HepG2 (cell line): ENCODE measurements at regions not wholly inside any gene's neighbourhood (a gene's known extent, or its start where the extent isn't known, plus 50 kb on each side); places are given as distances from the start of the nearest gene placed in this dataset.

ENCODE experiments used
- ASH2L ChIP-seq: fragments of 300-600, 200-600 bp; sonication (generic); IDR thresholded peaks from 2 replicates; pipeline ENCODE4 v1.7.0; 2017; ENCODE audit warnings: low read depth, mild to moderate bottlenecking, moderate library complexity, mixed read lengths, low read length; ENCODE audit not compliant: insufficient read length
- CEBPZ ChIP-seq: IDR thresholded peaks from 2 replicates; pipeline ENCODE4 v1.6.1; 2012; ENCODE audit warnings: low read length, improper control_type of control experiment
- FUBP1 ChIP-seq: sonication (generic); formaldehyde crosslinking; IDR thresholded peaks from 2 replicates; pipeline ENCODE4 v1.5.1; 2020; ENCODE audit warnings: missing genetic modification reagents, mild to moderate bottlenecking, borderline replicate concordance
- JUNB ChIP-seq: sonication (generic); formaldehyde crosslinking; IDR thresholded peaks from 2 replicates; pipeline ENCODE4 v1.8.0; 2022; ENCODE audit warnings: missing genetic modification reagents, mild to moderate bottlenecking, borderline replicate concordance
- KLF6 ChIP-seq: IDR thresholded peaks from 2 replicates; pipeline ENCODE4 v1.8.0; 2016; ENCODE audit warnings: missing biosample characterization, missing genetic modification reagents
- MAFG ChIP-seq: sonication (generic); formaldehyde crosslinking; IDR thresholded peaks from 2 replicates; pipeline ENCODE4 v1.5.1; 2020; ENCODE audit warnings: mild to moderate bottlenecking, missing genetic modification reagents
- MED1 ChIP-seq: sonication (generic); formaldehyde crosslinking; IDR thresholded peaks from 2 replicates; pipeline ENCODE4 v1.4.0; 2020; ENCODE audit warnings: missing genetic modification reagents
- MED13 ChIP-seq: sonication (generic); formaldehyde crosslinking; IDR thresholded peaks from 2 replicates; pipeline ENCODE4 v1.5.0; 2020; ENCODE audit warnings: missing genetic modification reagents
- NR2F6 ChIP-seq, 2 experiments: IDR thresholded peaks; 2 replicates each; pipeline ENCODE4 v1.6.1; 2016; ENCODE audit warnings: antibody characterized with exemption in 1 of 2, mild to moderate bottlenecking in 1 of 2
- PBX3 ChIP-seq: sonication (generic); formaldehyde crosslinking; IDR thresholded peaks from 2 replicates; pipeline ENCODE4 v1.8.1; 2023; ENCODE audit warnings: missing genetic modification reagents, inconsistent platforms, borderline replicate concordance
- PRDM10 ChIP-seq: sonication (generic); formaldehyde crosslinking; IDR thresholded peaks from 2 replicates; pipeline ENCODE4 v1.4.0; 2020; ENCODE audit warnings: low read depth, missing genetic modification reagents
- SALL2 ChIP-seq: sonication (generic); formaldehyde crosslinking; IDR thresholded peaks from 2 replicates; pipeline ENCODE4 v1.8.1; 2023; ENCODE audit warnings: mild to moderate bottlenecking, missing genetic modification reagents, inconsistent platforms
- SUZ12 ChIP-seq: fragments of 150-350 bp; IDR thresholded peaks from 2 replicates; pipeline ENCODE4 v1.6.1; 2014; ENCODE audit warnings: low read depth, low read length
- ZNF326 ChIP-seq: sonication (generic); formaldehyde crosslinking; IDR thresholded peaks from 2 replicates; pipeline ENCODE4 v1.4.0; 2020; ENCODE audit warnings: missing genetic modification reagents, borderline replicate concordance

- TF ChIP-seq MAFG (CRISPR knock-in tag) (no peak), PBX3 (no peak), KLF6 (CRISPR knock-in tag) (peak; percentile 77; the same call in 1 of the 2 replicates), SUZ12 (no peak), NR2F6 (IDR thresholded peaks at IDR 0.05) (no peak; the same call in 1 of the 2 replicates), NR2F6 (CRISPR knock-in tag; IDR thresholded peaks at IDR 0.05) (0 out of 2 replicates have a peak, but pooled peaks have one; percentile 15), ZNF326 (CRISPR knock-in tag) (no peak), JUNB (CRISPR knock-in tag) (0 out of 2 replicates have a peak, but pooled peaks have one; percentile 35), MED1 (CRISPR knock-in tag) (peak; percentile 72; the same call in 1 of the 2 replicates), ASH2L (peak; percentile 42), SALL2 (CRISPR knock-in tag) (no peak), CEBPZ (no peak), FUBP1 (CRISPR knock-in tag) (no peak), MED13 (CRISPR knock-in tag) (no peak), PRDM10 (CRISPR knock-in tag) (peak; percentile 46; the same call in 1 of the 2 replicates)
These were observed 60.0 kb upstream of the BTN3A2 start (continued) for GRCh38 chr6:26304797-26305640.
